T1000 (cell line): ENCODE measurements at regions not wholly inside any gene's neighbourhood (a gene's known extent, or its start where the extent isn't known, plus 50 kb on each side); places are given as distances from the start of the nearest gene placed in this dataset.

Experiments used
- DNase-seq: peaks from one replicate; lab custom pipeline; 2025; ENCODE audit warnings: mixed read lengths; lab: John Stamatoyannopoulos, UW

- DNase-seq: no peak
These were observed 207.2 kb upstream of the NAALADL2 start for GRCh38 chr3:174651951-174652350.

GRCh38 chr3:174659511-174659910 is 199.6 kb upstream of the NAALADL2 start:
- DNase-seq: no peak

GRCh38 chr3:174662653-174663052 is 196.5 kb upstream of the NAALADL2 start:
- DNase-seq: no peak

GRCh38 chr3:174667386-174667785 is 191.7 kb upstream of the NAALADL2 start:
- no peak for DNase-seq

GRCh38 chr3:174675406-174675805 is 183.7 kb upstream of the NAALADL2 start:
- DNase-seq: no peak

GRCh38 chr3:174681784-174682183 is 177.3 kb upstream of the NAALADL2 start:
- no peak for DNase-seq

- DNase-seq: no peak
These were observed 173.3 kb upstream of the NAALADL2 start for GRCh38 chr3:174685796-174686195.

- no peak for DNase-seq
These were observed 161.8 kb upstream of the NAALADL2 start for GRCh38 chr3:174697310-174697709.

- DNase-seq: no peak
These were observed 158.4 kb upstream of the NAALADL2 start for GRCh38 chr3:174700736-174701135.

GRCh38 chr3:174710612-174711011 is 148.5 kb upstream of the NAALADL2 start:
- DNase-seq: no peak

- DNase-seq: no peak
These were observed 143.7 kb upstream of the NAALADL2 start for GRCh38 chr3:174715386-174715785.

- DNase-seq: no peak
These were observed 142.1 kb upstream of the NAALADL2 start for GRCh38 chr3:174716956-174717505.

GRCh38 chr3:174720717-174721116 is 138.4 kb upstream of the NAALADL2 start:
- no peak for DNase-seq

GRCh38 chr3:174725303-174725702 is 133.8 kb upstream of the NAALADL2 start:
- DNase-seq: no peak

- no peak for DNase-seq
These were observed 121.2 kb upstream of the NAALADL2 start for GRCh38 chr3:174737966-174738365.

GRCh38 chr3:174749143-174749542 is 110.0 kb upstream of the NAALADL2 start:
- DNase-seq: no peak

GRCh38 chr3:174755833-174756829 is 103.0 kb upstream of the NAALADL2 start:
- no peak for DNase-seq

GRCh38 chr3:174758943-174759342 is 100.2 kb upstream of the NAALADL2 start:
- no peak for DNase-seq

- DNase-seq: no peak
These were observed 91.7 kb upstream of the NAALADL2 start for GRCh38 chr3:174767406-174767805.

- DNase-seq: no peak
These were observed 91.2 kb upstream of the NAALADL2 start for GRCh38 chr3:174767853-174768382.

- DNase-seq: no peak
These were observed 90.0 kb upstream of the NAALADL2 start for GRCh38 chr3:174769171-174769570.

- no peak for DNase-seq
These were observed 83.5 kb upstream of the NAALADL2 start for GRCh38 chr3:174775603-174776002.

GRCh38 chr3:174776123-174776522 is 83.0 kb upstream of the NAALADL2 start:
- peak; percentile 21 for DNase-seq
